Activated CD4-positive, alpha-beta T cell treated with anti-CD3 and anti-CD28 coated beads for 36 hours (primary cell): ENCODE measurements at regions not wholly inside any gene's neighbourhood (a gene's known extent, or its start where the extent isn't known, plus 50 kb on each side); places are given as distances from the start of the nearest gene placed in this dataset.

Experiments used
- ATAC-seq: fragments of 200-7000 bp; cut with Tn5 transposase; one replicate; pipeline ENCODE4 v1.10.0; 2021; ENCODE audit warnings: mild to moderate bottlenecking, moderate library complexity
- CTCF ChIA-PET: fragments of 350-600 bp; sonication (Branson Sonifier 250); formaldehyde crosslinking; loops from one replicate; lab custom pipeline; 2021; ENCODE audit warnings: antibody characterized with exemption; lab: Charles Lee
- POLR2A ChIA-PET: fragments of 350-600 bp; sonication (Branson Sonifier 250); formaldehyde crosslinking; loops from one replicate; lab custom pipeline; 2021; ENCODE audit warnings: antibody characterized with exemption, inconsistent platforms; lab: Charles Lee
- DNase-seq: peaks from one replicate; pipeline ENCODE4 v3.0.0-alpha.2; 2020
- H3K27ac Mint-ChIP-seq: one replicate; pipeline ENCODE4 v1.8.0; 2021; ENCODE audit warnings: mixed read lengths
- H3K27me3 Mint-ChIP-seq: one replicate; pipeline ENCODE4 v1.8.0; 2021; ENCODE audit warnings: mixed read lengths
- H3K36me3 Mint-ChIP-seq: one replicate; pipeline ENCODE4 v1.8.0; 2021; ENCODE audit warnings: low read depth, mixed read lengths
- H3K4me1 Mint-ChIP-seq: one replicate; pipeline ENCODE4 v1.8.0; 2021; ENCODE audit warnings: mixed read lengths
- H3K4me3 Mint-ChIP-seq: one replicate; pipeline ENCODE4 v1.8.0; 2021; ENCODE audit warnings: mild to moderate bottlenecking, moderate library complexity, mixed read lengths
- H3K9me3 Mint-ChIP-seq: one replicate; pipeline ENCODE4 v1.8.0; 2021; ENCODE audit warnings: low read depth, mixed read lengths
- intact Hi-C, 2 experiments: fragments of 100-400 bp; cut with DNase I in 1 of 2; cut with micrococcal nuclease in 1 of 2; formaldehyde crosslinking; loops; one replicate each; pipeline versions ENCODE4 v1.14.2 to v1.15.1; 2022 to 2024; cut with DNase I, micrococcal nuclease

GRCh38 chr9:82492274-82492673 is 503.7 kb downstream of the SPATA31D1 start:
- H3K4me3 Mint-ChIP-seq, result no peak overlapping the region

DNA sequence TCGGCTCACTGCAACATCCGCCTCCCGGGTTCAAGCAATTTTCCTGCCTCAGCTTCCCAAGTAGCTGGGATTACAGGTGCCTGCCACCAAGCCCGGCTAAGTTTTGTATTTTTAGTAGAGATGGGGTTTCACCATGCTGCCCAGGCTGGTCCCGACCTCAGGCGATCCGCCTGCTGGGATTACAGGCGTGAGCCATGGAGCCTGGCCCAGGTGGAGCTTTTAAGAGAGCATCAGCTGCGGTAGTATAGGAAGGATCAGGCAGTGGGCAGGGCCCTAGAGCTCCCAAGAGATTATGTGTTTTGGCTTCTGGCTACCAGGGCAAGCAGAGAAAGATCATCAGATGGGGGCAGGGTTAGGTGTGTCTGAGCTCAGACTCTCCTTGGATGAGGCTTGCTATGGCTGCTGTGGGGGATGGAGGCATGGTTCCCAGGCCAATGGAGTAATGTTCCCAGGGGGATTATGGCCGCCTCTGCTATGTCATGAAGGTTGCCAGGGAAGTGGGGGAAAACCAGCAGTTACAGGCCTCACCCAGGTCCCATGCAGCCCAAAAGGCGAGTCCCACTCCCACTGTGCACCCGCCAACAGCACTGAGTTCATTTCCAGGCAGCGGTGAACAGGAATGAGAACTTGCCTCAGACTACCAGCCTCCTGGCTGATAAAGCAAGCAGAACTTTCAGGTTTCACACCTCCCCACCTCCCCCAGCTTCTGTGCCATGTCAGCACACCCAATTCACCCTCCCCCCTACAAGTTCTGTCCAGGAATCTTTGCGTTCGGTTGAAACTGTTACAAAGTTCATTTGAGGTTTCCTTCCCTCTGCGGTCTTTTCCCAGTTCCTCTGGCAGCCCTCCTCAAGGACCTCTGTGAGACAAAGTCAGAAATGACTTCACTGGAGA is 507.6 kb downstream of the SPATA31D1 start:
- CTCF ChIA-PET, result interaction anchor here (0.6 to 0.8 kb wide), 2 partner anchors 29 to 988 kb away, joined by 3 read pairs; no protein-coding TSS in a partner anchor
- ATAC-seq (no peak), DNase-seq (no peak)
- Mint-ChIP-seq H3K4me3 (no peak overlapping the region), H3K27me3 (peaks cover 4% of the 10 kb centered on the region), H3K27ac (no peak overlapping the region), H3K36me3 (no peaks in the 10 kb centered on the region), H3K9me3 (peaks cover 2% of the 10 kb centered on the region), H3K4me1 (no peaks in the 10 kb centered on the region)
- intact Hi-C loops, result no loop called here
- POLR2A ChIA-PET, result no interaction called here

More at GRCh38 chr9:82492274-82492673, 503.7 kb downstream of the SPATA31D1 start:
- ChIA-PET POLR2A (interaction anchor here (0.7 kb wide), 1 partner anchor 500 kb away, joined by 3 read pairs; no protein-coding TSS in a partner anchor), CTCF (no interaction called here)
- H3K27ac Mint-ChIP-seq, result no peak overlapping the region
- H3K27me3 Mint-ChIP-seq, result peaks cover 4% of the 10 kb centered on the region
- H3K4me1 Mint-ChIP-seq, result no peaks in the 10 kb centered on the region
- peaks cover 2% of the 10 kb centered on the region for H3K9me3 Mint-ChIP-seq
- no peak for DNase-seq
- no peaks in the 10 kb centered on the region for H3K36me3 Mint-ChIP-seq
- ATAC-seq, result no peak
- intact Hi-C loops, result no loop called here

- intact Hi-C loops, result no loop called here
- H3K4me3 Mint-ChIP-seq, result no peak overlapping the region
- no peak overlapping the region for H3K27ac Mint-ChIP-seq
Measured at GRCh38 chr9:82498541-82499317, 510.2 kb downstream of the SPATA31D1 start.

DNA sequence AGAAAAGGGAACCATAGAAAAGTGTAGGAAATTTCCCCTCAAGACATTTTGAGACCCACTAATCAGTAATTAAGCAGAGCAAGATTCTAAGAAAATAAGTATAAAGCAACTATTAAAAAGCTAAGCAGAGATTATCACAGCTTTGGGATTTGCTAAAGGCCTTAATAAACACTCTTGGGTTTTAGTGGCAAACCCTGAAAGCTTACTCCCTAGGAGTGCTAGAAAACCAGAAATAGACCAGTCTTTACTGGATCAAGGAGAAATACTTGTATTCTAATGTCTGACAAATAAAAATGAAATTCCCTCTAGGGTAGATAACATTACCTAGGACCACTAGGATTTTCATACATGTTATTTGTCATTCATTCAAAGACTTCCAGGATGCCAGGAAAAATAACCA is 510.8 kb downstream of the SPATA31D1 start:
- H3K27ac Mint-ChIP-seq, result no peak overlapping the region
- H3K27me3 Mint-ChIP-seq, result peaks cover 4% of the 10 kb centered on the region
- no peak overlapping the region for H3K4me3 Mint-ChIP-seq

More at GRCh38 chr9:82498541-82499317, 510.2 kb downstream of the SPATA31D1 start:
- CTCF ChIA-PET, result no interaction called here
- Mint-ChIP-seq H3K27me3 (peaks cover 4% of the 10 kb centered on the region), H3K36me3 (no peaks in the 10 kb centered on the region), H3K9me3 (peaks cover 2% of the 10 kb centered on the region), H3K4me1 (no peaks in the 10 kb centered on the region)
- DNase-seq (no peak), ATAC-seq (no peak)
- POLR2A ChIA-PET, result no interaction called here

GRCh38 chr9:82504620-82505019 is 516.0 kb downstream of the SPATA31D1 start:
- ChIA-PET POLR2A (no interaction called here), CTCF (no interaction called here)
- intact Hi-C loops, result loop anchor here in 1 of 2 experiments (10.0 kb wide), 1 partner anchor 1290 kb away; no protein-coding TSS in a partner anchor
- no peaks in the 10 kb centered on the region for H3K27me3 Mint-ChIP-seq
- H3K4me3 Mint-ChIP-seq, result no peak overlapping the region
- H3K36me3 Mint-ChIP-seq, result no peaks in the 10 kb centered on the region
- DNase-seq, result no peak
- H3K9me3 Mint-ChIP-seq, result peaks cover 18% of the 10 kb centered on the region
- ATAC-seq, result no peak
- H3K4me1 Mint-ChIP-seq, result no peaks in the 10 kb centered on the region
- H3K27ac Mint-ChIP-seq, result no peak overlapping the region

More for the DNA sequence above, 510.8 kb downstream of the SPATA31D1 start:
- POLR2A ChIA-PET, result no interaction called here
- intact Hi-C loops, result no loop called here
- ATAC-seq (no peak), DNase-seq (no peak)
- Mint-ChIP-seq H3K36me3 (no peaks in the 10 kb centered on the region), H3K9me3 (peaks cover 3% of the 10 kb centered on the region), H3K4me1 (no peaks in the 10 kb centered on the region)
- CTCF ChIA-PET, result no interaction called here

DNA sequence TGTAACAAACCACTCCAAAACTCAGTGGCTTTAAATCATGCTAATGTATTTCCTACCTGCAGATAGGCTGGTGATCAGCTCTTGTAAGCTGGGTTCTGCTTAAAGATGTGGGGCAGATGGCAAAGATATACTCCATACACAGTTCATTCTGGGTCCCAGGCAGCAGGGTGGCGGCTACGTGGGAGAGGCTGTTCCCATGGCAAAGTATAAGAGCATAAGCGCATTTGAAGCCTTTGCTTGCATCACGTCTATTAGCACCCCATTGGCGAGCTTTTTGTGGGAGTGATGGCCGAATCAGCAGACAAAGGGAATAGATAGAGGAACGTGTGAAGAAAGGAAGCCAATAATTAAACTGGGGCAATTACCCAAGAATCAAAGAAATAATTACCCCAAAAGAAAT is 523.1 kb downstream of the SPATA31D1 start:
- no peak overlapping the region for H3K4me3 Mint-ChIP-seq
- no peak for ATAC-seq
- no peaks in the 10 kb centered on the region for H3K27me3 Mint-ChIP-seq
- no peak for DNase-seq
- peaks cover 7% of the 10 kb centered on the region for H3K9me3 Mint-ChIP-seq
- no peaks in the 10 kb centered on the region for H3K4me1 Mint-ChIP-seq
- ChIA-PET CTCF (no interaction called here), POLR2A (no interaction called here)
- no peak overlapping the region for H3K27ac Mint-ChIP-seq
- intact Hi-C loops, result no loop called here
- no peaks in the 10 kb centered on the region for H3K36me3 Mint-ChIP-seq

GRCh38 chr9:82512728-82513127 is 524.2 kb downstream of the SPATA31D1 start:
- Mint-ChIP-seq H3K27me3 (no peaks in the 10 kb centered on the region), H3K9me3 (peaks cover 5% of the 10 kb centered on the region), H3K27ac (no peak overlapping the region), H3K36me3 (no peaks in the 10 kb centered on the region), H3K4me1 (no peaks in the 10 kb centered on the region), H3K4me3 (no peak overlapping the region)
- intact Hi-C loops, result no loop called here
- ATAC-seq (no peak), DNase-seq (no peak)
- ChIA-PET CTCF (no interaction called here), POLR2A (no interaction called here)

GRCh38 chr9:82513242-82513751 is 524.7 kb downstream of the SPATA31D1 start:
- Mint-ChIP-seq H3K27me3 (no peaks in the 10 kb centered on the region), H3K4me1 (no peaks in the 10 kb centered on the region), H3K27ac (no peak overlapping the region), H3K4me3 (no peak overlapping the region), H3K9me3 (peaks cover 5% of the 10 kb centered on the region), H3K36me3 (no peaks in the 10 kb centered on the region)
- POLR2A ChIA-PET, result no interaction called here
- DNase-seq (no peak), ATAC-seq (no peak)
- intact Hi-C loops, result no loop called here
- CTCF ChIA-PET, result no interaction called here

DNA sequence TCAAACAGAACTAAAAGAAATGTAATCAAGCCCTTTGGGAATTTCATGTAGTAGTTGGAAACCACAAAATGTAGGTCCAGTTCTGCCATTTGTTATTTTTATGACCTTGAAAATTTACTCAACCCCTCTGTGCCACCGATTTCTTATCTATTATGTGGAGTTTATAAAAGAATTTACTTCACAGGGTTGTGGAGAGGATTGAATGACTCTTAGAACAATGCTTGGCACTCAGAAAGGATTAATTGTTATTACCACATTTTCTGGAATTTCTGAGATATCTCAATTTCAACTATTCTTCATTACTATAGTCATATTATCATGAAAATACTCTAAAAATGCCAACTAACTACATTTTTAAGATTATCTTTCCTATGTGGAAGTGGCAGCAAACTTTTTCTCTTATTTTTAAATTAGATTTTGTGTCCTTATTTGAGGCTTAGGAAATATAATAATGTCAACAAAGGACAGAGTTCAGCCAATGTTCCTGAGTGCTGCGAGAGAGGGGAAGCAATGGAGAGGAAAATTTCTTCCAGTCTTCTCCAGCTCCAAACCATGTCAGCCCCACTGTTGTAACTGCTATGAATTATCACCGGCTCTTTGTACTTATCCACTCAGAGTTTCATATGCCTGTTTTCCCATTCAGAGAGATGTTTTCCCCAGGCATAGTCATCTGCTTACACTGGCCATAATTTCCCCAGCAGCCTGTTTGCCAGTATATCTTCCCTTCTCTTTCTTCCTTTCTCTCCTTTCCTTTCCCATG is 525.6 kb downstream of the SPATA31D1 start:
- H3K4me1 Mint-ChIP-seq, result no peaks in the 10 kb centered on the region
- H3K9me3 Mint-ChIP-seq, result peaks cover 5% of the 10 kb centered on the region
- H3K4me3 Mint-ChIP-seq, result no peak overlapping the region
- no peaks in the 10 kb centered on the region for H3K27me3 Mint-ChIP-seq
- no peaks in the 10 kb centered on the region for H3K36me3 Mint-ChIP-seq
- H3K27ac Mint-ChIP-seq, result no peak overlapping the region
- intact Hi-C loops, result no loop called here
- CTCF ChIA-PET, result no interaction called here
- ATAC-seq (no peak), DNase-seq (no peak)
- POLR2A ChIA-PET, result no interaction called here

DNA sequence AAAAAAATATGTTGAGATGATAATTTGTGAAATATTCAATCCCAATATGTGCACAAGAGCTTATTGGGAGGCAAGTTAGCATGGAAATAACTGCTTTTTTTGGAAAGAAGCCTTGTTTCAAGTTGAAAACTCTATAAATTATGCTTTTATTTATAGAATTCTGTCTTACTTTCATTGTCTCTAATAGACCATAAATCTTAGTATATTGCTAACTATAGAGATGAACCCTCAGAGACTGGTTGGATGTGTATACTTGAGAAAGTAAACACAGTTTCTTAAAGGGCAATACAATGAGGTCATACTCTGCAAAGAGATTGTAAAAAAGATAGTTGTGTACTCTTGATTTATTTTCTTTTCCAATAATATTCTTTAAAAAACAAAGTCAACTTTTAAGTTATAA is 530.3 kb downstream of the SPATA31D1 start:
- intact Hi-C loops, result no loop called here
- ChIA-PET CTCF (no interaction called here), POLR2A (no interaction called here)
- Mint-ChIP-seq H3K36me3 (no peaks in the 10 kb centered on the region), H3K27ac (no peak overlapping the region), H3K27me3 (no peaks in the 10 kb centered on the region), H3K4me3 (no peak overlapping the region), H3K4me1 (no peaks in the 10 kb centered on the region), H3K9me3 (no peaks in the 10 kb centered on the region)
- DNase-seq, result no peak
- no peak for ATAC-seq

DNA sequence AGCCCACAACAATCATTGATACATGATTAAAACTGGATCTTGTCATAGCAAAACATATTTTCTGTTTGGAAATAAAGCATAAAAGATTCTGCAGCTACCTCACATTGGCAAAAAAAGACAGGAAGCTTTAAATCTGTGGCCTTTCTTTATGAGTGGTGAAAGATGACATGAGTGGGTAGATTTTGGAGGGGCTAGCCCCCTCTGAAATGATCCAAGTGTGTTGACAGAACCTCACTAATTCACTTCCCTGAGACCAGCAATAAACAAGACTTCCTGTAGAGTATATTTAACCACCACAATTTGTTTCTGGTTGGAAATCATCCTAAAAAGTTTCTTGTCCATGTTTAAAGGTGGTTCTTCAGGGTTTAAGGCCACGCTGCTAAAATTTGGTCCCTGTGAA is 530.8 kb downstream of the SPATA31D1 start:
- ATAC-seq (no peak), DNase-seq (no peak)
- no peaks in the 10 kb centered on the region for H3K4me1 Mint-ChIP-seq
- ChIA-PET POLR2A (no interaction called here), CTCF (no interaction called here)
- intact Hi-C loops, result no loop called here
- no peak overlapping the region for H3K27ac Mint-ChIP-seq
- H3K4me3 Mint-ChIP-seq, result no peak overlapping the region
- H3K9me3 Mint-ChIP-seq, result peaks cover 3% of the 10 kb centered on the region
- no peaks in the 10 kb centered on the region for H3K27me3 Mint-ChIP-seq
- H3K36me3 Mint-ChIP-seq, result no peaks in the 10 kb centered on the region
